Epithelial cell of proximal tubule (primary cell): ENCODE measurements at regions not wholly inside any gene's neighbourhood (a gene's known extent, or its start where the extent isn't known, plus 50 kb on each side); places are given as distances from the start of the nearest gene placed in this dataset.

ENCODE experiments used
- DNase-seq: peaks from one replicate; pipeline ENCODE4 v3.0.0-alpha.2; 2011; ENCODE audit warnings: low read depth
- H3K4me3 ChIP-seq: 2 replicates; pipeline ENCODE4 v1.5.1; 2011; ENCODE audit warnings: low read depth, mild to moderate bottlenecking, low read length
- TF ChIP-seq, protein P1 (sequence below): conservative IDR thresholded peaks from 2 replicates; pipeline ENCODE4 v1.5.1; 2012; ENCODE audit warnings: low read depth, mild to moderate bottlenecking, low read length

DNA sequence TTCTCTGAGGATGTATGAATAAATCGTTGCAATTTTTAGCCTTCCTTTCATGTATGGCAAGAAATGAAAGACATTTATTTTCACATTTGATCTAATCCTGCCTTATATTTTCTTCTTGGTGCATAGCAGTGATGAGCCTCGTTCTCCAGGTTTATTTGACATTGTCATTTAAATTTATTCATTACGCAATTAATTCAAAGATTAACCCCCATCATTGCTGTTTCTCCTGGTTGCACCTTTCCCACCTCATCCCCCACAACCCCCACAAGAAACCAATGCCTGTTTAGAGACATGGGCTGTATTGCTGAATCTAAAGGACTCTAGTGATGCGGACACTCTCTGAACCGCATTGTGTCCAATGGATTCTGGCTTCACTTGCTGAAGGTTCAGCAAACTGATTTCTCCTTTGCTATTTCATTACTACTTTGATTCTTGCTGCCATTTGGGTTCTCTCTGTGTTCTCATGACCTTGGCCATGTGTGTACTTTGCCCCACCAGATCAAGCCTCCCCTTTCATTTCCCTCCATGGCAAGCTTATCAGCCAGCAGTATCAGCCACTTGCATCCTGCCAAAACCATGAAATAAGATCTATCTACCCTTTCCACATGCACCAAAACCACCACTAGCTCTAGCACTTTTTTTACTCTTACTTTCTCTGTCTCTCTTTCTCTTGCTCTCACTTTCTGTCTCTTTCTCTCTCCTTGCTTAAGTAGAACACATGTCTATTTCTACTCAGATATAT is 382.7 kb downstream of the GBE1 start:
- TF ChIP-seq, protein P1, sequence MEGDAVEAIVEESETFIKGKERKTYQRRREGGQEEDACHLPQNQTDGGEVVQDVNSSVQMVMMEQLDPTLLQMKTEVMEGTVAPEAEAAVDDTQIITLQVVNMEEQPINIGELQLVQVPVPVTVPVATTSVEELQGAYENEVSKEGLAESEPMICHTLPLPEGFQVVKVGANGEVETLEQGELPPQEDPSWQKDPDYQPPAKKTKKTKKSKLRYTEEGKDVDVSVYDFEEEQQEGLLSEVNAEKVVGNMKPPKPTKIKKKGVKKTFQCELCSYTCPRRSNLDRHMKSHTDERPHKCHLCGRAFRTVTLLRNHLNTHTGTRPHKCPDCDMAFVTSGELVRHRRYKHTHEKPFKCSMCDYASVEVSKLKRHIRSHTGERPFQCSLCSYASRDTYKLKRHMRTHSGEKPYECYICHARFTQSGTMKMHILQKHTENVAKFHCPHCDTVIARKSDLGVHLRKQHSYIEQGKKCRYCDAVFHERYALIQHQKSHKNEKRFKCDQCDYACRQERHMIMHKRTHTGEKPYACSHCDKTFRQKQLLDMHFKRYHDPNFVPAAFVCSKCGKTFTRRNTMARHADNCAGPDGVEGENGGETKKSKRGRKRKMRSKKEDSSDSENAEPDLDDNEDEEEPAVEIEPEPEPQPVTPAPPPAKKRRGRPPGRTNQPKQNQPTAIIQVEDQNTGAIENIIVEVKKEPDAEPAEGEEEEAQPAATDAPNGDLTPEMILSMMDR: no peak
- no peak overlapping the region for H3K4me3 ChIP-seq
- DNase-seq: no peak

DNA sequence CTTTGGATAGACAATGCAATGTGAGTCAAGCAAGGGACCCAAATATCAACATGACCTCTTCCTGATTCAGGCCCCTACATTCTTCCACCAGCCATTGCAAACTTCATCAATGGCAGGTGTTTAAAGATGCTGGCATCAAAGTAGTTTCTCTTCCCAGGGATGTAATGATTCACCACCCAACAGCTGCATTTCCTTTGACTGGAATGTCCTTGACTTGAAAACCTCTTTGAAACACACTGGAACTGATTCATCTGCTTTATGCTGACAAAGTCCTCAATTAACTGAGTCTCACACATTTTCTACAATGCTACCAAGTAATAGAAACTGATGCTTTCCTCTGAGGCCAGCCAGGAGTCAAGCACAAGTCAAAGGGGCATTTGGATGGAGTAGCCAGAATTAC is 385.5 kb downstream of the GBE1 start:
- DNase-seq: no peak
- TF ChIP-seq, protein P1: no peak
- no peak overlapping the region for H3K4me3 ChIP-seq

DNA sequence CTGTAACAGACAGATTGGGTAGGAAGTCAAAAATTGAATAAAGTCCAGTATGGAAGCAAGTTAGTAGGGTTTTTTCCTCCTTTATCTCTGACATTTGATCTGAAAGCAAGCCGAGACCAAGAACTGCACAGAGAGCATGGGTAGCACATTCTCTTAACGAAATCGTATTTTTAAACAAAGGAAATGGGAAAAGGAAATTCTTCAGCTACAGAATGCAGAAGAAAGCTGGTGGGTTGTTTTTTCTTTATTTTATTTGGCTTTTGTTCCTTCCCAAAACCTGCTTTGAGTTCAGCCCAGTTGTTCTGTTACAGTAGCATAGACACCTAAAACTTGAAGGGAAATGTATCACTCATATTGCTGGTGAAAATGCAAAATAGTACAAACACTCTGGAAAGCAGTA is 397.0 kb downstream of the GBE1 start:
- TF ChIP-seq, protein P1: no peak
- H3K4me3 ChIP-seq: no peak overlapping the region
- no peak for DNase-seq

DNA sequence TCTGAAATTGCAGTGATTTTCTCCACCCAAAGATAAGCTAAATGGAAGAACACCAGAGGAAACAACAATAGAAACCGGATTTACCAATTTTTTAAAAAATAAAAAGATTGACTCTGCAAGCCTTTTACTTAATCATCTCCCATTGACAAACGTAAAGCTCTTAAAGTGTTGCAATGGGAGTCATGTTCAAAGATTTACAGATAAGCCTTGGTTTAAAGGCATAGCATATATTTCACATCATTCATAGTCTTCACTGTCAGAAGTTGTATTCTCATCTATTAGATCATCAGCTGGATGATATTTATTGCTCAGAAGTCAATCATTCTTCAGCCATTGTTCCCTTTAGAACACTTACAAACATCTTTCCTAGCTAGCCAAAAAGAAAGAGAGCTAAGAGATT is 397.6 kb downstream of the GBE1 start:
- H3K4me3 ChIP-seq: no peak overlapping the region
- no peak for DNase-seq
- TF ChIP-seq, protein P1: no peak

DNA sequence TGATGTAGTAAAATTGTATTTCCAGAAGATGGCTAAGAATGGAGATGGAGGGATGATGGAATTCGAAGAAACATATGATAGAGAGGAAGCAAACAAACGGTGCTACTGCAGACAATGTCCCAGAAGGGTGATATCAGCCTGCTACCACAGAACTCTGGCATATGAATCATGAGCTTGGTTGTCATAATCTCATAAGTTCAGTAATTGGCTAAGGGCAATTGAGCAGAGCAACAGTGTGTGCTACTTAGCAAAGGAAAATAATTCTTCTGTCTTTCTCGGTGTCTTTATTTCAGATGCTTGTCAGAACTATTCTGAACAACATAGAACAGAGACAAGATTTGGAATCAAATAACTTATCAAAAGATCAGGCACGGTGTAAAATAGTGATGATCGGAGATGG is 407.3 kb downstream of the GBE1 start:
- DNase-seq: no peak
- TF ChIP-seq, protein P1: no peak
- H3K4me3 ChIP-seq: no peak overlapping the region

DNA sequence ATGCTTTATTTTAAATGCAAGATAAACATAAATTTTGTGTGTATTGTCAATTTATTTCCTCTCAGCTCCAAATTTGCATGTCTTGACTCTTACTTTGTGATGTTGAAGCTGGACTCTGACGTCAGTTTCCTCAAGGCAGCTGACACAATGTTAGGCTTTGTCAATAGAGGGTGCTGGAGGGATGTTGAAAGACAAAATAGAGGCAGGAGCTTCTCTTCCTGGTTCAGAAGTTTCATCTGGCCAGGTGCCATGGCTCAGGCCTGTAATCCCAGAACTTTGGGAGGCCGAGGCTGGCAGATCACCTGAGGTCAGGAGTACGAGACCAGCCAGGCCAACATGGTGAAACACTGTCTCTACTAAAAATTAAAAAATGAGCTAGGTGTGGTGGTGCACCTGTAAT is 408.6 kb downstream of the GBE1 start:
- DNase-seq: peak; percentile 33
- TF ChIP-seq, protein P1: peak; percentile 54
- no peak overlapping the region for H3K4me3 ChIP-seq

DNA sequence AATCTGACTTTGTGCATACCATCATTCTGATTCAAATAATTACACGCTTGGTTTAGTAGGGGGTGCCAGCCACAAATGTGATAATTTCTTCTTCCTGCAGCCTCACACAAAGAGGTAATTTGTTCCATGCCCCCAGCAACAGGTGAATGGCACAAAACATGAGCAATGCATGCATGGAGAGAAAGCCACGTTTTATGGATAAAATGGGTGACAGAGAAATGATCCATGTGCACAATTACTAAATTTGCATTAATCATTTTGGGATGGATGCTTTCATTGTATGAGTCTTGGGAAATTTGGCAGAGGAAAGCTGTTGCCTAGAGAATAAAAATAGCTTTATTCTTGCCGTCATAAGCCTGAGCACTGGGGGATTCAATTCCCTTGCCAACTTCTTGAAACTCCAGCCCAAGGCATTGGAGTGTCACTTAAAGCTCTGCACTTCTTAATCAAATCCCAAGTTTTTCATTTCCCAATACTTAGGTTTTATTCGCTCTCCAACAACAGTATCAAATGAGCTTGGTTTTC is 411.6 kb downstream of the GBE1 start:
- TF ChIP-seq, protein P1: no peak
- DNase-seq: no peak
- no peak overlapping the region for H3K4me3 ChIP-seq
